HFF-Myc (cell line): ENCODE measurements at regions not wholly inside any gene's neighbourhood (a gene's known extent, or its start where the extent isn't known, plus 50 kb on each side); places are given as distances from the start of the nearest gene placed in this dataset.
"Not testable (repeated sequence)": the region's sequence is repeated elsewhere in the genome, so short reads cannot be mapped to it uniquely, and the experiment has no call there.

ENCODE experiments used
- DNase-seq: peaks from one replicate; pipeline ENCODE4 v3.0.0-alpha.2; 2011; ENCODE audit warnings: low read depth; ENCODE audit errors: extremely low read depth
- H3K4me3 ChIP-seq: replicated peaks from 2 replicates; pipeline ENCODE4 v1.5.1; 2011; ENCODE audit warnings: low read depth, mild to moderate bottlenecking, control low read depth, low read length
- TF ChIP-seq, protein P1 (sequence below): IDR thresholded peaks from 2 replicates; pipeline ENCODE4 v1.5.1; 2012; ENCODE audit warnings: mild to moderate bottlenecking, low read depth, low read length, control low read depth; ENCODE audit errors: missing control alignments

DNA sequence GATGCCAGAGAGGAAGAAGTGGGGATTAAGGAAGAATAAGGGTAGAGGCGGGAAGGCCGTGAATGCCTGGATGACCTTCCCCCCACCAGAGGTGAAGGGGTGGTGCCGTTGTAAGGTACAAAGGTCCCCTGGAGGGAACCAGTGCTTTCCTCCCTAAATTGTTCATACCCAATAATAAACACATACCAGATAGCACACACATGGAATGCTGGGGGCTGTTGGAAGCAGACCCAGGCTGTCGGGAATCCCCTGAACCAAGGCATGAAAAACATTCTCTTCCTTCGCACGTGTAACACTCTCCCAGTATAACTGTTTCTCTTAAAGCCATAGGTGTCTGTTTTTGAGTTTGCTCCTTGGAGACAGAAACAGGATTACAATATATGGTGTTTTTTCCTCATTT lies 107.1 kb upstream of the CTAGE1 start:
- no peak for DNase-seq
- TF ChIP-seq, protein P1, sequence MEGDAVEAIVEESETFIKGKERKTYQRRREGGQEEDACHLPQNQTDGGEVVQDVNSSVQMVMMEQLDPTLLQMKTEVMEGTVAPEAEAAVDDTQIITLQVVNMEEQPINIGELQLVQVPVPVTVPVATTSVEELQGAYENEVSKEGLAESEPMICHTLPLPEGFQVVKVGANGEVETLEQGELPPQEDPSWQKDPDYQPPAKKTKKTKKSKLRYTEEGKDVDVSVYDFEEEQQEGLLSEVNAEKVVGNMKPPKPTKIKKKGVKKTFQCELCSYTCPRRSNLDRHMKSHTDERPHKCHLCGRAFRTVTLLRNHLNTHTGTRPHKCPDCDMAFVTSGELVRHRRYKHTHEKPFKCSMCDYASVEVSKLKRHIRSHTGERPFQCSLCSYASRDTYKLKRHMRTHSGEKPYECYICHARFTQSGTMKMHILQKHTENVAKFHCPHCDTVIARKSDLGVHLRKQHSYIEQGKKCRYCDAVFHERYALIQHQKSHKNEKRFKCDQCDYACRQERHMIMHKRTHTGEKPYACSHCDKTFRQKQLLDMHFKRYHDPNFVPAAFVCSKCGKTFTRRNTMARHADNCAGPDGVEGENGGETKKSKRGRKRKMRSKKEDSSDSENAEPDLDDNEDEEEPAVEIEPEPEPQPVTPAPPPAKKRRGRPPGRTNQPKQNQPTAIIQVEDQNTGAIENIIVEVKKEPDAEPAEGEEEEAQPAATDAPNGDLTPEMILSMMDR: no peak
- no peak overlapping the region for H3K4me3 ChIP-seq

DNA sequence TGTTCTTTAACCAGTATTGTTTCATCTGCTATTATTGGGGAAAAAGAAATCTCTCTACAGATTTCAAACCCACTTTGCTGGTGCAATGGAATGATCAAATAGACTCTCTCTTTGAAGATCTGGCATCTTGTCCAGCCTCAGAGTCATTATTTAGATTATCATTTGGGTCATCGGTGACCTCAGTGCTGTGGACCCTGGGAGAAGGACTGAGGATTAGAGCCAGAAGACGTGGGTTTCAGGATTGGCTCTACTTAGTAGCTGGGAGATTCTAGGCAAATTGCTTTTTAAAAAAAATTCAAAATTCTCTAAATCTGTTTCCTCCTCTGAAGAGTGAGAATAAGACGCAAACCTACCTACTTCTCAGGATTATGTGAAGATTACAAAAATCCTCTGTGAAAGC lies 107.6 kb upstream of the CTAGE1 start:
- no peak for DNase-seq
- no peak overlapping the region for H3K4me3 ChIP-seq
- TF ChIP-seq, protein P1: no peak

DNA sequence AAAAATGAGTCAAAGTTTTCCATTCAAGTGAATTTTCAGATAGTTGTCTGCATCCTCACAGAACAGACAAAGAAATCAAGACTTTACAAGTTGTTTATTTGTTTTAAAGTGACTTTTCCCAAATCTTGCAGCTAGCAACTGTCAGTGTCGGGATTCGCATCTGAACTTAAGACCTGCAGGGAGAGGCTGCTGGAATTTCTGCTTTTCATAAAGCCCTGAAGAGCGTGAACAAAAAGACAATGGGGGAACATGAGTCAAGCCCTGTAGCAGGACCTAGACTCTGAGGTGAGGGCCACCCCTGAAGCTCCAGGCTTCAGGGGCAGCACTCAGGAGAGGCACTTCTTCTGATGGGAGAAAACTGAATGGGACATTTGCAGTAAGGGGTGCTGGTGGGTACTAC lies 108.2 kb upstream of the CTAGE1 start:
- DNase-seq: no peak
- TF ChIP-seq, protein P1: no peak

DNA sequence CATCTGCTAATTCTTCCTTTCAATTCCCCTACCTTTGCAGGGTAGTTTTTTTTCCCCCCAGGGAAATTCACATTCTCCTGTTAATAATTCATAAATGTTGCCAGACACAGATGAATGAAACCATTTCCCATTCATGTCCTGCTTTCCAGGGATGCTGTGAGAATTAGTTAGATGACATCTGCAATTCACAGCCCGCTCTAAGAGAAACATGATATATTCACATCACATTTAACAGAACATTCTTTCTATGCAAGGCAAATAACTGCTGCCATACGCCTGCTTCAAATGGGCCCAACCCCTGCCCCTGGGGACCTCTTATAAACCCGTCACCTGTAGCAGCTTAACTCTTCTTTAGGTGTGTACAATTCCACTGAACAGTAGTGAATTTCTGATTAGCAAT lies 110.6 kb upstream of the CTAGE1 start:
- H3K4me3 ChIP-seq: no peak overlapping the region
- TF ChIP-seq, protein P1: no peak
- no peak for DNase-seq

More for the DNA sequence above, 108.2 kb upstream of the CTAGE1 start:
- no peak overlapping the region for H3K4me3 ChIP-seq

DNA sequence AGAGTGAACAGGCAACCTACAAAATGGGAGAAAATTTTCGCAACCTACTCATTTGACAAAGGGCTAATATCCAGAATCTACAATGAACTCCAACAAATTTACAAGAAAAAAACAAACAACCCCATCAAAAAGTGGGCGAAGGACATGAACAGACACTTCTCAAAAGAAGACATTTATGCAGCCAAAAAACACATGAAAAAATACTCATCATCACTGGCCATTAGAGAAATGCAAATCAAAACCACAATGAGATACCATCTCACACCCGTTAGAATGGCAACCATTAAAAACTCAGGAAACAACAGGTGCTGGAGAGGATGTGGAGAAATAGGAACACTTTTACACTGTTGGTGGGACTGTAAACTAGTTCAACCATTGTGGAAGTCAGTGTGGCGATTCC lies 117.0 kb upstream of the CTAGE1 start:
- DNase-seq: not testable (repeated sequence)

DNA sequence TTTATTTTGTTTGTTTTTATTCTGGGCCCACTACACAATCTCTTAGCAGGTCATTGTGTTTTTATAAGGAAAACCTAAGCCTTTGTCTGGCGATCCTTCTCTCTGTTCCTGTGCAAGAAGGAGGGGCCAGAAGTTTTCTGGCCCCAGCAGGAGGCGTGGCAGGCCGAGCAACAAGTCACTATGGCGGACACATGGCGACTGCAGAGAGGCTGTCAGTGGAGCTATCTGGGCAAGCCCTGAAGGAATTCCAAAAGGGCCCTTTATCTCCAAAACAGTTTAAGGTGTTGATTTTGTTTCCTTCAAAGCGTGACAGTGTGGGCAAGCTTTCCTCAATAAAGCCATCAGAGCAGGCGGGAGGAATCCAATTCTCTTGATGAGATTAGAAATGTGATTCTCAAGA lies 118.8 kb upstream of the CTAGE1 start:
- TF ChIP-seq, protein P1: no peak
- DNase-seq: no peak
- H3K4me3 ChIP-seq: no peak overlapping the region

More for the DNA sequence above, 117.0 kb upstream of the CTAGE1 start:
- not testable (repeated sequence) for H3K4me3 ChIP-seq

DNA sequence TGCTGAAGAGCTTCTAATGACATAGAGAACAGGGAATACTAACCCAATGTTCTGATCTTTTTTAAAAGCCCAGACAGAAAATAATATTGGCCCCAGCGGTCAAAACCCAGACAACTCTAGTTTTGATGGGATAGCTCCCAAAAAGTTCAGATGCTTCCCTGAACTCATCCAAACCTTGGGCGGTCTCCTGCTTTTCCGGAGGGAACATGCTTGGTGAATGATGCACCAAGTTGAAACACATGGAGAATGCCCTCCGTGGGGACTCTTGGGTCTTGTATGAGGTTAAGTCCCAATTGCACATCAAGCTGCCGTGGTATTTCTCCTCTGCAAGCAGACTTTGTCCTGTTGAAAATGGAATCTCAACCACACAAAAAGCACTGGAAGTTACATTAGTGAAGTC lies 120.7 kb upstream of the CTAGE1 start:
- TF ChIP-seq, protein P1: no peak
- DNase-seq: no peak
- H3K4me3 ChIP-seq: no peak overlapping the region
